Esophagus muscularis mucosa (tissue), 3 donors: ENCODE measurements at regions not wholly inside any gene's neighbourhood (a gene's known extent, or its start where the extent isn't known, plus 50 kb on each side); places are given as distances from the start of the nearest gene placed in this dataset.

Source experiments
- CTCF ChIP-seq, 3 experiments: fragments of 200-600 bp in 2 of 3; fragments of 450-650 bp in 1 of 3; sonication (generic) in 2 of 3; IDR thresholded peaks; one replicate each; pipeline ENCODE4 v1.5.1; 2017 to 2019; ENCODE audit warnings: antibody characterized with exemption in 3 of 3, mild to moderate bottlenecking in 2 of 3, moderate library complexity in 1 of 3
- POLR2A ChIP-seq: fragments of 450-650 bp; IDR thresholded peaks from one replicate; pipeline ENCODE4 v1.6.1; 2017; ENCODE audit warnings: antibody characterized with exemption, moderate library complexity, mild to moderate bottlenecking, low read depth
- POLR2AphosphoS5 ChIP-seq, 2 donors: sonication (generic); formaldehyde crosslinking; IDR thresholded peaks; one replicate each; pipeline ENCODE4 v1.6.1; 2017; ENCODE audit warnings: antibody characterized with exemption in 2 of 2

- no peak for TF ChIP-seq POLR2A
- no peak for TF ChIP-seq CTCF (IDR thresholded peaks at IDR 0.05)
- no peak for TF ChIP-seq POLR2AphosphoS5 (IDR thresholded peaks at IDR 0.05)
These were observed 816.2 kb downstream of the BCL11A start for GRCh38 chr2:59737299-59737698.
